ENCODE measurements at regions not wholly inside any gene's neighbourhood (a gene's known extent, or its start where the extent isn't known, plus 50 kb on each side); places are given as distances from the start of the nearest gene placed in this dataset.

- Histone ChIP-seq H3F3A (replicated peaks; ENCODE audit: insufficient read depth) (no peaks in the 10 kb centered on the region), H3K27ac (ENCODE audit: low read depth in 2 of 2, low read length in 1 of 2) (no peak overlapping the region), H3K9me3 (no peaks in the 10 kb centered on the region), H3K9me2 (no peaks in the 10 kb centered on the region), H2AFZ (ENCODE audit: low read depth) (no peak overlapping the region), H3K27me3 (ENCODE audit: insufficient read depth) (no peaks in the 10 kb centered on the region), H3K79me2 (ENCODE audit: insufficient read depth) (no peaks in the 10 kb centered on the region), H3K4me2 (no peak overlapping the region), H4K20me1 (ENCODE audit: insufficient read depth) (no peaks in the 10 kb centered on the region), H3K4me3 (ENCODE audit: low read depth in 2 of 2, low read length in 1 of 2) (no peak overlapping the region), H3K9ac (no peak overlapping the region), H3K4me1 (ENCODE audit: control insufficient read depth in 1 of 2, insufficient read depth in 2 of 2, low read depth in 1 of 2, low read length in 1 of 2) (no peaks in the 10 kb centered on the region; a peak in 1 of 4 replicates), H3K36me3 (replicated peaks in 1 of 2; ENCODE audit: control insufficient read depth in 1 of 2, insufficient read depth in 2 of 2, low read length in 1 of 2) (no peaks in the 10 kb centered on the region)
- WGBS (ENCODE audit: low lambda C conversion rate), result 80% methylated on average over 6 of the region's 6 CpGs
- POLR2A ChIA-PET, result no interaction called here
- CTCF ChIA-PET, result interaction anchor here (1.1 to 12.3 kb wide), 3 partner anchors 140 to 500 kb away, joined by 3 to 166 read pairs (median 6); no protein-coding TSS in a partner anchor
- DNase-seq, result no peak
- no peak for TF ChIP-seq MXI1 (IDR thresholded peaks at IDR 0.05; ENCODE audit: low read depth, low read length)
- TF ChIP-seq SIN3A (IDR thresholded peaks at IDR 0.05; ENCODE audit: borderline replicate concordance, low read depth, low read length), result no peak
- TF ChIP-seq USF1 (IDR thresholded peaks at IDR 0.05; ENCODE audit: borderline replicate concordance, low read depth), result no peak
- no peak for TF ChIP-seq CHD2 (IDR thresholded peaks at IDR 0.05; ENCODE audit: low read length, partially characterized antibody)
- no peak for TF ChIP-seq REST (IDR thresholded peaks at IDR 0.05; ENCODE audit: low read depth, low read length)
- TF ChIP-seq YY1 (IDR thresholded peaks at IDR 0.05; ENCODE audit: low read depth), result no peak
- no peak for TF ChIP-seq JUND (IDR thresholded peaks at IDR 0.05)
- TF ChIP-seq TCF12 (IDR thresholded peaks at IDR 0.05), result no peak
- TF ChIP-seq SMC3 (IDR thresholded peaks at IDR 0.05; ENCODE audit: low read depth, low read length), result no peak
- no peak for TF ChIP-seq TEAD4 (IDR thresholded peaks at IDR 0.05; ENCODE audit: borderline replicate concordance, insufficient read depth)
- no peak for TF ChIP-seq RXRA (IDR thresholded peaks at IDR 0.05; ENCODE audit: borderline replicate concordance, low read depth)
- TF ChIP-seq NFIC (IDR thresholded peaks at IDR 0.05; ENCODE audit: borderline replicate concordance), result no peak
- TF ChIP-seq MEF2A (IDR thresholded peaks at IDR 0.05; ENCODE audit: borderline replicate concordance, low read depth), result no peak
- TF ChIP-seq ZBTB33 (IDR thresholded peaks at IDR 0.05; ENCODE audit: borderline replicate concordance, low read depth), result no peak
- no peak for TF ChIP-seq CTCF (IDR thresholded peaks at IDR 0.05)
- TF ChIP-seq TAF1 (IDR thresholded peaks at IDR 0.05; ENCODE audit: borderline replicate concordance, low read depth, low read length), result no peak
- no peak for TF ChIP-seq PBX3 (IDR thresholded peaks at IDR 0.05)
Measured at GRCh38 chr7:55274156-55274555, 91.0 kb upstream of the LANCL2 start.
